ENCODE measurements at regions not wholly inside any gene's neighbourhood (a gene's known extent, or its start where the extent isn't known, plus 50 kb on each side); places are given as distances from the start of the nearest gene placed in this dataset.

- TF ChIP-seq CTCF (IDR thresholded peaks at IDR 0.05) (no peak), POLR2A (IDR thresholded peaks at IDR 0.05) (no peak)
These were observed 228.8 kb downstream of the SNX10 start for GRCh38 chr7:26520483-26520882.

Measured in Peyer's patch (tissue), 4 donors.